HL-60 (cell line): ENCODE measurements at regions not wholly inside any gene's neighbourhood (a gene's known extent, or its start where the extent isn't known, plus 50 kb on each side); places are given as distances from the start of the nearest gene placed in this dataset.

Experiments used
- DNase-seq, 2 experiments: peaks; one replicate each; pipeline ENCODE4 v3.0.0-alpha.2; 2010 to 2020; ENCODE audit warnings: low read depth in 1 of 2, low spot score in 1 of 2
- H3K27ac ChIP-seq: fragments of 250-450 bp; sonication (Bioruptor Pico); replicated peaks from 2 replicates; pipeline ENCODE4 v1.5.1; 2020; ENCODE audit warnings: mild to moderate bottlenecking, moderate library complexity
- H3K27me3 ChIP-seq: fragments of 250-450 bp; sonication (Bioruptor Pico); 2 replicates; pipeline ENCODE4 v1.5.1; 2021; ENCODE audit warnings: mild to moderate bottlenecking, moderate library complexity; ENCODE audit not compliant: insufficient read depth, poor library complexity, severe bottlenecking
- H3K4me3 ChIP-seq: replicated peaks from 2 replicates; pipeline ENCODE4 v1.5.1; 2011; ENCODE audit warnings: mild to moderate bottlenecking, control low read depth, low read length; ENCODE audit not compliant: insufficient read depth
- GABPA ChIP-seq: IDR thresholded peaks from 2 replicates; pipeline ENCODE4 v1.6.1; 2012; ENCODE audit warnings: low read depth
- POLR2AphosphoS5 ChIP-seq: IDR thresholded peaks from 2 replicates; pipeline ENCODE4 v1.6.1; 2012; ENCODE audit warnings: low read depth
- SPI1 ChIP-seq: IDR thresholded peaks from 2 replicates; pipeline ENCODE4 v1.6.1; 2012; ENCODE audit warnings: low read depth, mild to moderate bottlenecking, borderline replicate concordance
- TF ChIP-seq, protein P1 (sequence below): IDR thresholded peaks from one replicate; pipeline ENCODE4 v1.5.1; 2011; ENCODE audit warnings: low read length, control low read depth, inconsistent platforms; ENCODE audit not compliant: insufficient read depth
- TF ChIP-seq, protein P2 (sequence below): IDR thresholded peaks from 2 replicates; pipeline ENCODE4 v1.6.1; 2012; ENCODE audit warnings: low read depth; ENCODE audit not compliant: insufficient replicate concordance

DNA sequence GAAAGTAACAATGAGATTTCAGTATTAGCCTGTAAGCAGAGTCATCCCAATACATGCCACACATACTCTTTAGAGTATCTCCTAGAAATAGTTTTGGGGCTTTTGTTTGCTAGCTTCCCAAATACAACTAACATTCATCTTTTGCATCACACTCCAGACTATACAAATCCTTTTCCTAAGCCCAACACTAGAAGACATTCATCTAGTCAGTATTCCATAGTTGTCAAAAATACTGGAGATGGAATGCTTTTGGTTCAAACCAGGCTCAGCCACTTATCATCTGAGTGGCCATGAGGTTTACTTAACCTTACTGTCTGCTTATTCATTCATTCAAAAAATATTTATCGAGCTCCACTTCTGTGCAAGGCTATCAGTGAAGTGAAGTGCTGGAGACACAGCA, 205.1 kb upstream of the SGCD start:
- no peak for DNase-seq
- Histone ChIP-seq H3K27me3 (peaks cover 5% of the 10 kb centered on the region), H3K27ac (no peak overlapping the region), H3K4me3 (no peak overlapping the region)
- TF ChIP-seq POLR2AphosphoS5: no peak
- TF ChIP-seq, protein P1, sequence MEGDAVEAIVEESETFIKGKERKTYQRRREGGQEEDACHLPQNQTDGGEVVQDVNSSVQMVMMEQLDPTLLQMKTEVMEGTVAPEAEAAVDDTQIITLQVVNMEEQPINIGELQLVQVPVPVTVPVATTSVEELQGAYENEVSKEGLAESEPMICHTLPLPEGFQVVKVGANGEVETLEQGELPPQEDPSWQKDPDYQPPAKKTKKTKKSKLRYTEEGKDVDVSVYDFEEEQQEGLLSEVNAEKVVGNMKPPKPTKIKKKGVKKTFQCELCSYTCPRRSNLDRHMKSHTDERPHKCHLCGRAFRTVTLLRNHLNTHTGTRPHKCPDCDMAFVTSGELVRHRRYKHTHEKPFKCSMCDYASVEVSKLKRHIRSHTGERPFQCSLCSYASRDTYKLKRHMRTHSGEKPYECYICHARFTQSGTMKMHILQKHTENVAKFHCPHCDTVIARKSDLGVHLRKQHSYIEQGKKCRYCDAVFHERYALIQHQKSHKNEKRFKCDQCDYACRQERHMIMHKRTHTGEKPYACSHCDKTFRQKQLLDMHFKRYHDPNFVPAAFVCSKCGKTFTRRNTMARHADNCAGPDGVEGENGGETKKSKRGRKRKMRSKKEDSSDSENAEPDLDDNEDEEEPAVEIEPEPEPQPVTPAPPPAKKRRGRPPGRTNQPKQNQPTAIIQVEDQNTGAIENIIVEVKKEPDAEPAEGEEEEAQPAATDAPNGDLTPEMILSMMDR: no peak
- TF ChIP-seq, protein P2, sequence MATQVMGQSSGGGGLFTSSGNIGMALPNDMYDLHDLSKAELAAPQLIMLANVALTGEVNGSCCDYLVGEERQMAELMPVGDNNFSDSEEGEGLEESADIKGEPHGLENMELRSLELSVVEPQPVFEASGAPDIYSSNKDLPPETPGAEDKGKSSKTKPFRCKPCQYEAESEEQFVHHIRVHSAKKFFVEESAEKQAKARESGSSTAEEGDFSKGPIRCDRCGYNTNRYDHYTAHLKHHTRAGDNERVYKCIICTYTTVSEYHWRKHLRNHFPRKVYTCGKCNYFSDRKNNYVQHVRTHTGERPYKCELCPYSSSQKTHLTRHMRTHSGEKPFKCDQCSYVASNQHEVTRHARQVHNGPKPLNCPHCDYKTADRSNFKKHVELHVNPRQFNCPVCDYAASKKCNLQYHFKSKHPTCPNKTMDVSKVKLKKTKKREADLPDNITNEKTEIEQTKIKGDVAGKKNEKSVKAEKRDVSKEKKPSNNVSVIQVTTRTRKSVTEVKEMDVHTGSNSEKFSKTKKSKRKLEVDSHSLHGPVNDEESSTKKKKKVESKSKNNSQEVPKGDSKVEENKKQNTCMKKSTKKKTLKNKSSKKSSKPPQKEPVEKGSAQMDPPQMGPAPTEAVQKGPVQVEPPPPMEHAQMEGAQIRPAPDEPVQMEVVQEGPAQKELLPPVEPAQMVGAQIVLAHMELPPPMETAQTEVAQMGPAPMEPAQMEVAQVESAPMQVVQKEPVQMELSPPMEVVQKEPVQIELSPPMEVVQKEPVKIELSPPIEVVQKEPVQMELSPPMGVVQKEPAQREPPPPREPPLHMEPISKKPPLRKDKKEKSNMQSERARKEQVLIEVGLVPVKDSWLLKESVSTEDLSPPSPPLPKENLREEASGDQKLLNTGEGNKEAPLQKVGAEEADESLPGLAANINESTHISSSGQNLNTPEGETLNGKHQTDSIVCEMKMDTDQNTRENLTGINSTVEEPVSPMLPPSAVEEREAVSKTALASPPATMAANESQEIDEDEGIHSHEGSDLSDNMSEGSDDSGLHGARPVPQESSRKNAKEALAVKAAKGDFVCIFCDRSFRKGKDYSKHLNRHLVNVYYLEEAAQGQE: no peak
- no peak for TF ChIP-seq GABPA
- TF ChIP-seq SPI1: no peak

DNA sequence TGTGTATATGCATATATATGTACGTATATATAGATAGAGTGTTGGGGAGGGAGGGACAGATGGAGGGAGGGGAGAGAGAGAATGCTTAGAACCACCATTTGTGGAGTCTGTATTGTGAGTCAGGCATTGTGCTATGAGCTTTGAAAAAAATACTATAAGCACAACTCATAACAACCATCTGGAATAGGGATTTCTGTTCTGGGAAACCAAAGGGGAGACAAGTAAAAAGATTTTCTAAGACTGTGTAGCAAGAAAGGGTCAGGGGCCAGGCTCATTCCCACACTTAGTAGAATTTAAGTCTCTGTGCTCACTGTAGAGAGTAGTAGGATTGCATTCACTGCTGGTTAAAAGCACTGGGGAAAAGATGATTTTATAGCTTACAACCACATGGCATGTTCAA, 202.3 kb upstream of the SGCD start:
- DNase-seq: no peak
- no peaks in the 10 kb centered on the region for H3K27me3 ChIP-seq
- H3K4me3 ChIP-seq: no peak overlapping the region
- no peak overlapping the region for H3K27ac ChIP-seq
- TF ChIP-seq, protein P1: no peak
- TF ChIP-seq GABPA (no peak), POLR2AphosphoS5 (no peak), SPI1 (no peak)
- TF ChIP-seq, protein P2: no peak

DNA sequence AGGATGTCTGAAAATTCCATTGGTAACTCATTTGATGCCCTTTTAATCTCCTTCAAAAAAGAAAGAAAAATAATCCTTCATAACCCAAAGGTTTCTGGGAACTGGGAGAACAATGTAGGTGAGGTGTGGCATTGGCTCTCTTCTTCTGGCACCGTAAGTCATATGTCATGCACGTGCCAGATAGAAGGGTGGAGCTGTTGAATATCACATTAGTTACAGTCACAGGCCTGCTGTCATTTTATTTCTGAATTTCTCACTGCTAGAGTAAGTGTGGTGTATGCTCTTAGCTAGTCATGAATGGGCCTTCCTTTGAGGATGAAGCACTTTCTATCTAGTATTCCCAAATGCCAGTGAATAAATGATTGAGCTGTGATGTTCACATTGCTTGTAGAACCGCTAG, 201.8 kb upstream of the SGCD start:
- DNase-seq: no peak
- TF ChIP-seq GABPA (no peak), SPI1 (no peak), POLR2AphosphoS5 (no peak)
- TF ChIP-seq, protein P1: no peak
- TF ChIP-seq, protein P2: no peak
- Histone ChIP-seq H3K27ac (no peak overlapping the region), H3K4me3 (no peak overlapping the region), H3K27me3 (no peaks in the 10 kb centered on the region)
